GM23338 (cell line): ENCODE measurements at regions not wholly inside any gene's neighbourhood (a gene's known extent, or its start where the extent isn't known, plus 50 kb on each side); places are given as distances from the start of the nearest gene placed in this dataset.
A peak's percentile ranks its signal among the peaks of the same experiment; 100 is the strongest.

Source experiments
- ATAC-seq: fragments of 200-7000 bp; cut with Tn5 transposase; 3 replicates; pipeline ENCODE4 v1.9.1; 2020
- DNase-seq: peaks from one replicate; pipeline ENCODE4 v3.0.0-alpha.2; 2015; ENCODE audit warnings: low spot score
- H2AFZ ChIP-seq: fragments of 200-600 bp; sonication (generic); 2 replicates; pipeline ENCODE4 v1.8.0; 2016; ENCODE audit warnings: antibody characterized with exemption, mild to moderate bottlenecking, moderate library complexity
- H3F3A ChIP-seq: fragments of 200-600 bp; sonication (generic); replicated peaks from 2 replicates; pipeline ENCODE4 v1.8.0; 2017; ENCODE audit warnings: antibody characterized with exemption, mixed run types, low read depth
- H3K27ac ChIP-seq: fragments of 200-600 bp; sonication (generic); 2 replicates; pipeline ENCODE4 v1.6.1; 2016; ENCODE audit warnings: low read depth
- H3K27me3 ChIP-seq: fragments of 200-600 bp; sonication (generic); 2 replicates; pipeline ENCODE4 v1.8.0; 2016; ENCODE audit warnings: mild to moderate bottlenecking, mixed run types, moderate library complexity; ENCODE audit not compliant: insufficient read depth
- H3K36me3 ChIP-seq: fragments of 200-600 bp; sonication (generic); 2 replicates; pipeline ENCODE4 v1.8.0; 2016; ENCODE audit warnings: mild to moderate bottlenecking; ENCODE audit not compliant: insufficient read depth
- H3K4me1 ChIP-seq: fragments of 200-600 bp; sonication (generic); 2 replicates; pipeline ENCODE4 v1.8.0; 2016; ENCODE audit warnings: mild to moderate bottlenecking, moderate library complexity; ENCODE audit not compliant: insufficient read depth
- H3K4me2 ChIP-seq: fragments of 200-600 bp; sonication (generic); 2 replicates; pipeline ENCODE4 v1.7.1; 2017; ENCODE audit warnings: mixed run types
- H3K4me3 ChIP-seq: fragments of 200-600 bp; sonication (generic); 2 replicates; pipeline ENCODE4 v1.6.1; 2016; ENCODE audit warnings: mixed run types
- H3K79me2 ChIP-seq: fragments of 200-600 bp; sonication (generic); replicated peaks from 2 replicates; pipeline ENCODE4 v1.8.0; 2017; ENCODE audit warnings: mild to moderate bottlenecking; ENCODE audit not compliant: insufficient read depth
- H3K9me2 ChIP-seq: fragments of 200-600 bp; sonication (generic); 2 replicates; pipeline ENCODE4 v1.8.0; 2017; ENCODE audit not compliant: insufficient read depth
- H4K20me1 ChIP-seq: fragments of 200-600 bp; sonication (generic); replicated peaks from 2 replicates; pipeline ENCODE4 v1.8.0; 2017; ENCODE audit warnings: mild to moderate bottlenecking; ENCODE audit not compliant: insufficient read depth
- H3K27ac Mint-ChIP-seq: 2 replicates; pipeline ENCODE4 v1.8.0; 2020; ENCODE audit warnings: inconsistent platforms, mild to moderate bottlenecking, moderate library complexity, mixed read lengths
- H3K27me3 Mint-ChIP-seq: 3 replicates; pipeline ENCODE4 v1.8.0; 2022; ENCODE audit warnings: low read depth, mild to moderate bottlenecking, moderate library complexity, mixed read lengths, inconsistent platforms; ENCODE audit not compliant: insufficient read depth, poor library complexity
- H3K36me3 Mint-ChIP-seq: 3 replicates; pipeline ENCODE4 v1.8.0; 2021; ENCODE audit warnings: low read depth, mild to moderate bottlenecking, inconsistent platforms, moderate library complexity, mixed read lengths
- H3K4me1 Mint-ChIP-seq: 3 replicates; pipeline ENCODE4 v1.8.0; 2020; ENCODE audit warnings: mild to moderate bottlenecking, inconsistent platforms, mixed read lengths
- H3K4me3 Mint-ChIP-seq: 3 replicates; pipeline ENCODE4 v1.8.0; 2021; ENCODE audit warnings: moderate library complexity, mild to moderate bottlenecking, inconsistent platforms, mixed read lengths
- H3K9me3 Mint-ChIP-seq: 3 replicates; pipeline ENCODE4 v1.8.0; 2020; ENCODE audit warnings: moderate library complexity, mild to moderate bottlenecking, inconsistent platforms, mixed read lengths
- CREB1 ChIP-seq: fragments of 250-450 bp; sonication (Bioruptor Pico); IDR thresholded peaks from 2 replicates; pipeline ENCODE4 v1.5.0; 2020; ENCODE audit warnings: low read depth, mild to moderate bottlenecking, moderate library complexity
- CTCF ChIP-seq, 2 experiments: fragments of 200-600 bp in 1 of 2; sonication (generic) in 1 of 2; conservative IDR thresholded peaks; 2 replicates each; pipeline versions ENCODE4 v1.5.1 to v1.6.1; 2016 to 2017; ENCODE audit warnings: antibody characterized with exemption in 2 of 2, low read depth in 2 of 2, mild to moderate bottlenecking in 2 of 2, moderate library complexity in 1 of 2
- ETS1 ChIP-seq: IDR thresholded peaks from 2 replicates; pipeline ENCODE4 v1.6.1; 2016; ENCODE audit warnings: antibody characterized with exemption
- EZH2 ChIP-seq: fragments of 200-600 bp; sonication (generic); IDR thresholded peaks from one replicate; pipeline ENCODE4 v1.8.0; 2017; ENCODE audit warnings: antibody characterized with exemption, mild to moderate bottlenecking, low read depth; ENCODE audit not compliant: unreplicated experiment
- JUNB ChIP-seq: IDR thresholded peaks from one replicate; pipeline ENCODE4 v1.6.1; 2016; ENCODE audit warnings: antibody characterized with exemption; ENCODE audit not compliant: unreplicated experiment
- NANOG ChIP-seq: IDR thresholded peaks from 2 replicates; pipeline ENCODE4 v1.6.1; 2016; ENCODE audit warnings: antibody characterized with exemption, borderline replicate concordance
- POLR2AphosphoS5 ChIP-seq: IDR thresholded peaks from 2 replicates; pipeline ENCODE4 v1.6.1; 2016; ENCODE audit warnings: antibody characterized with exemption, low read depth
- REST ChIP-seq: IDR thresholded peaks from one replicate; pipeline ENCODE4 v1.6.1; 2018; ENCODE audit warnings: antibody characterized with exemption; ENCODE audit not compliant: unreplicated experiment
- STAT1 ChIP-seq: IDR thresholded peaks from one replicate; pipeline ENCODE4 v1.6.1; 2016; ENCODE audit warnings: antibody characterized with exemption; ENCODE audit not compliant: unreplicated experiment
- ZNF114 ChIP-seq: fragments of 250-450 bp; sonication (Bioruptor Pico); IDR thresholded peaks from 2 replicates; pipeline ENCODE4 v1.5.0; 2020; ENCODE audit warnings: mild to moderate bottlenecking, moderate library complexity
- ZNF331 ChIP-seq: fragments of 250-450 bp; sonication (Bioruptor Pico); IDR thresholded peaks from 2 replicates; pipeline ENCODE4 v1.5.0; 2020; ENCODE audit warnings: low read depth, mild to moderate bottlenecking, moderate library complexity
- TF ChIP-seq, protein P1 (sequence below): fragments of 250-450 bp; sonication (Bioruptor Pico); IDR thresholded peaks from 2 replicates; pipeline ENCODE4 v1.5.0; 2020; ENCODE audit warnings: mild to moderate bottlenecking, moderate library complexity

DNA sequence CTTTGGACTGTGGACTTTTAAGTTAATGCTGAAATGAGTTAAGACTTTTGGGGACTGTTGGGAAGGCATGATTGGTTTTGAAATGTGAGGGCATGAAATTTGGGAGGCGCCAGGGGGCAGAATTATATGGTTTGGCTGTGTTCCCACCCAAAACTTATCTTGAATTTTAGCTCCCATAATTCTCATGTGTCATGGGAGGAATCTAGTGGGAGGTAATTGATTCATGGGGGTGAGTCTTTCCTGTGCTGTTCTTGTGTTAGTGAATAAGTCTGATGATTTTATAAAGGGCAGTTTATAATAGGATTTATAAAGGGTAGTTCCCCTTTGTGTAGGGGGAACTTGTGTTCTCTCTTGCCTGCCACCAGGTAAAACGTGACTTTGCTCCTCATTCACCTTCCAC, 235.5 kb upstream of the CDH18 start:
- H3K27me3 Mint-ChIP-seq: no peaks in the 10 kb centered on the region

More for the DNA sequence above, 235.5 kb upstream of the CDH18 start:
- no peak for TF ChIP-seq NANOG
- no peak for TF ChIP-seq ETS1
- TF ChIP-seq POLR2AphosphoS5: no peak
- TF ChIP-seq, protein P1, sequence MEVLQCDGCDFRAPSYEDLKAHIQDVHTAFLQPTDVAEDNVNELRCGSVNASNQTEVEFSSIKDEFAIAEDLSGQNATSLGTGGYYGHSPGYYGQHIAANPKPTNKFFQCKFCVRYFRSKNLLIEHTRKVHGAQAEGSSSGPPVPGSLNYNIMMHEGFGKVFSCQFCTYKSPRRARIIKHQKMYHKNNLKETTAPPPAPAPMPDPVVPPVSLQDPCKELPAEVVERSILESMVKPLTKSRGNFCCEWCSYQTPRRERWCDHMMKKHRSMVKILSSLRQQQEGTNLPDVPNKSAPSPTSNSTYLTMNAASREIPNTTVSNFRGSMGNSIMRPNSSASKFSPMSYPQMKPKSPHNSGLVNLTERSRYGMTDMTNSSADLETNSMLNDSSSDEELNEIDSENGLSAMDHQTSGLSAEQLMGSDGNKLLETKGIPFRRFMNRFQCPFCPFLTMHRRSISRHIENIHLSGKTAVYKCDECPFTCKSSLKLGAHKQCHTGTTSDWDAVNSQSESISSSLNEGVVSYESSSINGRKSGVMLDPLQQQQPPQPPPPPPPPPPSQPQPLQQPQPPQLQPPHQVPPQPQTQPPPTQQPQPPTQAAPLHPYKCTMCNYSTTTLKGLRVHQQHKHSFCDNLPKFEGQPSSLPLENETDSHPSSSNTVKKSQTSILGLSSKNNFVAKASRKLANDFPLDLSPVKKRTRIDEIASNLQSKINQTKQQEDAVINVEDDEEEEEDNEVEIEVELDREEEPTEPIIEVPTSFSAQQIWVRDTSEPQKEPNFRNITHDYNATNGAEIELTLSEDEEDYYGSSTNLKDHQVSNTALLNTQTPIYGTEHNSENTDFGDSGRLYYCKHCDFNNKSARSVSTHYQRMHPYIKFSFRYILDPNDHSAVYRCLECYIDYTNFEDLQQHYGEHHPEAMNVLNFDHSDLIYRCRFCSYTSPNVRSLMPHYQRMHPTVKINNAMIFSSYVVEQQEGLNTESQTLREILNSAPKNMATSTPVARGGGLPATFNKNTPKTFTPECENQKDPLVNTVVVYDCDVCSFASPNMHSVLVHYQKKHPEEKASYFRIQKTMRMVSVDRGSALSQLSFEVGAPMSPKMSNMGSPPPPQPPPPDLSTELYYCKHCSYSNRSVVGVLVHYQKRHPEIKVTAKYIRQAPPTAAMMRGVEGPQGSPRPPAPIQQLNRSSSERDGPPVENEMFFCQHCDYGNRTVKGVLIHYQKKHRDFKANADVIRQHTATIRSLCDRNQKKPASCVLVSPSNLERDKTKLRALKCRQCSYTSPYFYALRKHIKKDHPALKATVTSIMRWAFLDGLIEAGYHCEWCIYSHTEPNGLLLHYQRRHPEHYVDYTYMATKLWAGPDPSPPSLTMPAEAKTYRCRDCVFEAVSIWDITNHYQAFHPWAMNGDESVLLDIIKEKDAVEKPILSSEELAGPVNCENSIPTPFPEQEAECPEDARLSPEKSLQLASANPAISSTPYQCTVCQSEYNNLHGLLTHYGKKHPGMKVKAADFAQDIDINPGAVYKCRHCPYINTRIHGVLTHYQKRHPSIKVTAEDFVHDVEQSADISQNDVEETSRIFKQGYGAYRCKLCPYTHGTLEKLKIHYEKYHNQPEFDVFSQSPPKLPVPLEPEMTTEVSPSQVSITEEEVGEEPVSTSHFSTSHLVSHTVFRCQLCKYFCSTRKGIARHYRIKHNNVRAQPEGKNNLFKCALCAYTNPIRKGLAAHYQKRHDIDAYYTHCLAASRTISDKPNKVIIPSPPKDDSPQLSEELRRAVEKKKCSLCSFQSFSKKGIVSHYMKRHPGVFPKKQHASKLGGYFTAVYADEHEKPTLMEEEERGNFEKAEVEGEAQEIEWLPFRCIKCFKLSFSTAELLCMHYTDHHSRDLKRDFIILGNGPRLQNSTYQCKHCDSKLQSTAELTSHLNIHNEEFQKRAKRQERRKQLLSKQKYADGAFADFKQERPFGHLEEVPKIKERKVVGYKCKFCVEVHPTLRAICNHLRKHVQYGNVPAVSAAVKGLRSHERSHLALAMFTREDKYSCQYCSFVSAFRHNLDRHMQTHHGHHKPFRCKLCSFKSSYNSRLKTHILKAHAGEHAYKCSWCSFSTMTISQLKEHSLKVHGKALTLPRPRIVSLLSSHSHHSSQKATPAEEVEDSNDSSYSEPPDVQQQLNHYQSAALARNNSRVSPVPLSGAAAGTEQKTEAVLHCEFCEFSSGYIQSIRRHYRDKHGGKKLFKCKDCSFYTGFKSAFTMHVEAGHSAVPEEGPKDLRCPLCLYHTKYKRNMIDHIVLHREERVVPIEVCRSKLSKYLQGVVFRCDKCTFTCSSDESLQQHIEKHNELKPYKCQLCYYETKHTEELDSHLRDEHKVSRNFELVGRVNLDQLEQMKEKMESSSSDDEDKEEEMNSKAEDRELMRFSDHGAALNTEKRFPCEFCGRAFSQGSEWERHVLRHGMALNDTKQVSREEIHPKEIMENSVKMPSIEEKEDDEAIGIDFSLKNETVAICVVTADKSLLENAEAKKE: no peak
- TF ChIP-seq ZNF114: no peak
- TF ChIP-seq CTCF (conservative IDR thresholded peaks at IDR 0.05; ENCODE audit: low read depth in 2 of 2): no peak
- TF ChIP-seq JUNB: no peak
- no peak for TF ChIP-seq CREB1 (CRISPR knock-in tag)
- TF ChIP-seq STAT1: no peak
- TF ChIP-seq ZNF331 (CRISPR knock-in tag): no peak
- no peak for TF ChIP-seq EZH2
- no peak for TF ChIP-seq REST
- H3K4me1 ChIP-seq: no peaks in the 10 kb centered on the region
- H3K4me3 Mint-ChIP-seq: no peak overlapping the region
- no peaks in the 10 kb centered on the region for H4K20me1 ChIP-seq
- no peaks in the 10 kb centered on the region for H3K36me3 ChIP-seq
- H3F3A ChIP-seq: no peaks in the 10 kb centered on the region
- H3K27ac Mint-ChIP-seq: peak overlapping the region; percentile 18; the same call in 1 of the 2 replicates
- no peaks in the 10 kb centered on the region; the same call in 2 of the 3 replicates for H3K9me3 Mint-ChIP-seq
- H3K27me3 ChIP-seq: no peaks in the 10 kb centered on the region
- H3K4me2 ChIP-seq: no peak overlapping the region
- no peak overlapping the region for H3K4me3 ChIP-seq
- H3K4me1 Mint-ChIP-seq: 0 out of 3 replicates have a peak, but pooled peaks cover 4% of the 10 kb centered on the region
- H2AFZ ChIP-seq: 0 out of 2 replicates have a peak overlapping the region, but pooled peaks have one; percentile 35
- H3K9me2 ChIP-seq: no peaks in the 10 kb centered on the region; the same call in 1 of the 2 replicates
- H3K27ac ChIP-seq: no peak overlapping the region
- no peaks in the 10 kb centered on the region for H3K79me2 ChIP-seq
- DNase-seq (no peak), ATAC-seq (no peak)
- H3K36me3 Mint-ChIP-seq: no peaks in the 10 kb centered on the region
